HepG2 (cell line): ENCODE measurements at regions not wholly inside any gene's neighbourhood (a gene's known extent, or its start where the extent isn't known, plus 50 kb on each side); places are given as distances from the start of the nearest gene placed in this dataset.

Source experiments
- ATAC-seq: fragments of 200-7000 bp; cut with Tn5 transposase; 3 replicates; pipeline ENCODE4 v1.9.1; 2020; ENCODE audit warnings: mild to moderate bottlenecking, moderate library complexity
- BruUV-seq: library from RNA; stranded (reverse); fragments of 400-500 nt; replicated peaks from 2 replicates; lab custom pipeline; 2021; lab: Mats Ljungman, UMichigan
- CTCF ChIA-PET: fragments of 300-600 bp; formaldehyde crosslinking; extraction: SDS; loops from one replicate; lab custom pipeline; 2021; ENCODE audit warnings: low total read pairs, inconsistent platforms, low intra/inter-chr PET ratio; lab: Yijun Ruan, JAX
- POLR2A ChIA-PET: fragments of 350-600 bp; sonication (Branson Sonifier 250); formaldehyde crosslinking; loops from one replicate; lab custom pipeline; 2020; ENCODE audit warnings: antibody characterized with exemption, inconsistent platforms; lab: Yijun Ruan, JAX
- DNase-seq: peaks from one replicate; pipeline ENCODE4 v3.0.0-alpha.2; 2015; ENCODE audit warnings: low spot score
- FAIRE-seq: peaks from 3 replicates; lab custom pipeline; 2011; peaks lifted over from hg19 to GRCh38; lab: Jason Lieb, UNC
- H2AFZ ChIP-seq: one replicate; pipeline ENCODE4 v1.6.1; 2011; ENCODE audit warnings: low read length, inconsistent platforms
- H3K27ac ChIP-seq: fragments of 300-600 bp; 3 replicates; pipeline ENCODE4 v1.8.0; 2011; ENCODE audit warnings: mixed run types, mild to moderate bottlenecking, mixed read lengths, low read length, inconsistent platforms; ENCODE audit not compliant: insufficient read depth; ENCODE audit errors: extremely low read length
- H3K27me3 ChIP-seq, 2 experiments: fragments of 200-600 bp in 1 of 2; 2 replicates in 1 of 2; 3 replicates in 1 of 2; pipeline versions ENCODE4 v1.6.0 to v1.8.0; 2011; ENCODE audit warnings: low read length in 2 of 2, mild to moderate bottlenecking in 2 of 2, moderate library complexity in 2 of 2, inconsistent platforms in 1 of 2; ENCODE audit not compliant: insufficient read depth in 2 of 2, control insufficient read depth in 1 of 2
- H3K36me3 ChIP-seq, 2 experiments: fragments of 200-600 bp in 1 of 2; replicated peaks in 1 of 2; 2 replicates in 1 of 2; 3 replicates in 1 of 2; pipeline versions ENCODE4 v1.5.1 to v1.8.0; 2011; ENCODE audit warnings: low read length in 2 of 2, inconsistent platforms in 1 of 2; ENCODE audit not compliant: insufficient read depth in 2 of 2, control insufficient read depth in 1 of 2
- H3K4me1 ChIP-seq: 2 replicates; pipeline ENCODE4 v1.5.1; 2012; ENCODE audit warnings: low read length, inconsistent platforms; ENCODE audit not compliant: insufficient read depth
- H3K4me2 ChIP-seq: 2 replicates; pipeline ENCODE4 v1.6.0; 2011; ENCODE audit warnings: low read depth, low read length, inconsistent platforms
- H3K4me3 ChIP-seq, 3 experiments: fragments of 200-600 bp in 1 of 3; sonication (generic), shearing (Covaris generic) in 1 of 3; replicated peaks in 1 of 3; 2 replicates each; pipeline ENCODE4 v1.5.1; 2011 to 2016; ENCODE audit warnings: low read length in 3 of 3, inconsistent platforms in 2 of 3, low read depth in 2 of 3, mild to moderate bottlenecking in 2 of 3, control low read depth in 1 of 3, mixed read lengths in 1 of 3; ENCODE audit not compliant: insufficient read depth in 1 of 3
- H3K79me2 ChIP-seq: one replicate; pipeline ENCODE4 v1.6.1; 2011; ENCODE audit warnings: low read length, inconsistent platforms; ENCODE audit not compliant: insufficient read depth
- H3K9ac ChIP-seq: 2 replicates; pipeline ENCODE4 v1.6.0; 2011; ENCODE audit warnings: mild to moderate bottlenecking, low read depth, low read length, inconsistent platforms; ENCODE audit not compliant: insufficient read depth
- H3K9me3 ChIP-seq: 2 replicates; pipeline ENCODE4 v1.5.1; 2012; ENCODE audit warnings: mild to moderate bottlenecking, low read length
- H4K20me1 ChIP-seq: 2 replicates; pipeline ENCODE4 v1.6.0; 2011; ENCODE audit warnings: inconsistent platforms, mild to moderate bottlenecking, low read length, moderate library complexity; ENCODE audit not compliant: insufficient read depth
- CCAR2 ChIP-seq: fragments of 200-400 bp; formaldehyde crosslinking; optimal IDR thresholded peaks from 2 replicates; pipeline ENCODE3; 2018; ENCODE audit warnings: low read depth, mild to moderate bottlenecking, low read length, moderate library complexity
- EP300 ChIP-seq, 3 experiments: sonication (generic) in 1 of 3; formaldehyde crosslinking in 1 of 3; IDR thresholded peaks; 2 replicates each; pipeline versions ENCODE4 v1.5.1 to v1.6.1; 2011 to 2020; ENCODE audit warnings: low read depth in 2 of 3, low read length in 2 of 3, borderline replicate concordance in 1 of 3, improper control_type of control experiment in 1 of 3, mild to moderate bottlenecking in 1 of 3, missing genetic modification reagents in 1 of 3, moderate library complexity in 1 of 3
- GLI4 ChIP-seq: sonication (generic); formaldehyde crosslinking; IDR thresholded peaks from 2 replicates; pipeline ENCODE4 v1.5.1; 2020; ENCODE audit warnings: missing genetic modification reagents, mild to moderate bottlenecking, moderate library complexity, borderline replicate concordance
- HNRNPLL ChIP-seq: fragments of 200-400 bp; formaldehyde crosslinking; IDR thresholded peaks from 2 replicates; pipeline ENCODE4 v1.6.1; 2017; ENCODE audit warnings: mild to moderate bottlenecking, low read depth, low read length; ENCODE audit not compliant: poor library complexity, severe bottlenecking
- ISL2 ChIP-seq: sonication (generic); formaldehyde crosslinking; IDR thresholded peaks from 2 replicates; pipeline ENCODE4 v1.5.0; 2020; ENCODE audit warnings: missing genetic modification reagents
- MAFF ChIP-seq: IDR thresholded peaks from 2 replicates; pipeline ENCODE4 v1.6.1; 2011; ENCODE audit warnings: low read depth, low read length, improper control_type of control experiment
- MAFK ChIP-seq, 2 experiments: IDR thresholded peaks in 1 of 2; conservative IDR thresholded peaks in 1 of 2; 2 replicates each; pipeline ENCODE4 v1.6.1; 2011; ENCODE audit warnings: improper control_type of control experiment in 2 of 2, low read length in 2 of 2
- MYC ChIP-seq: sonication (generic); formaldehyde crosslinking; IDR thresholded peaks from 2 replicates; pipeline ENCODE4 v1.9.0; 2021; ENCODE audit warnings: missing genetic modification reagents, borderline replicate concordance
- RBFOX2 ChIP-seq: fragments of 200-400 bp; formaldehyde crosslinking; IDR thresholded peaks from 2 replicates; pipeline ENCODE4 v1.6.1; 2017; ENCODE audit warnings: low read depth, mild to moderate bottlenecking, low read length
- TCF12 ChIP-seq, 2 experiments: fragments of 450-650 bp in 1 of 2; sonication (generic) in 1 of 2; formaldehyde crosslinking in 1 of 2; IDR thresholded peaks; 2 replicates each; pipeline versions ENCODE4 v1.6.1 to v1.8.0; 2017 to 2022; ENCODE audit warnings: antibody characterized with exemption in 1 of 2, mild to moderate bottlenecking in 1 of 2, missing genetic modification reagents in 1 of 2, moderate library complexity in 1 of 2
- ZNF768 ChIP-seq: sonication (generic); formaldehyde crosslinking; IDR thresholded peaks from 2 replicates; pipeline ENCODE4 v1.4.0; 2020; ENCODE audit warnings: missing genetic modification reagents
- WGBS: methylation state at CpG from one replicate; pipeline ENCODE4 v1.1.6; 2017; ENCODE audit warnings: low lambda C conversion rate; 5-methylcytosine and 5-hydroxymethylcytosine counted together
- in situ Hi-C: cut with HindIII; loops from 2 replicates; pipeline ENCODE4 v1.10.0; 2017; ENCODE audit warnings: low pct_unique_long_range_greater_than_20kb; ENCODE audit not compliant: extremely low pct_ligation_motif_present
- intact Hi-C: fragments of 100-400 bp; cut with micrococcal nuclease; formaldehyde crosslinking; loops from one replicate; pipeline ENCODE4 v1.10.0; 2022; ENCODE audit not compliant: unreplicated experiment

- ATAC-seq = no peak
- Histone ChIP-seq H3K27ac (no peak overlapping the region), H3K4me1 (no peaks in the 10 kb centered on the region), H3K79me2 (no peaks in the 10 kb centered on the region), H2AFZ (no peak overlapping the region), H4K20me1 (no peaks in the 10 kb centered on the region), H3K36me3 (no peaks in the 10 kb centered on the region), H3K27me3 (no peaks in the 10 kb centered on the region), H3K9me3 (no peaks in the 10 kb centered on the region), H3K4me2 (no peak overlapping the region), H3K9ac (no peak overlapping the region), H3K4me3 (no peak overlapping the region)
- no peak for TF ChIP-seq TCF12 (IDR thresholded peaks at IDR 0.05)
- no peak for TF ChIP-seq TCF12 (CRISPR knock-in tag; IDR thresholded peaks at IDR 0.05)
- TF ChIP-seq MAFF = 0 out of 2 replicates have a peak, but pooled peaks have one; percentile 34
- peak; percentile 31 to 67; a peak in 3 of 4 replicates for TF ChIP-seq MAFK (conservative IDR thresholded peaks at IDR 0.05 in 1 of 2, IDR thresholded peaks at IDR 0.05 in 1 of 2; ENCODE audit: low read length in 2 of 2)
- TF ChIP-seq HNRNPLL = no peak
- no peak for TF ChIP-seq EP300 (IDR thresholded peaks at IDR 0.05; ENCODE audit: low read depth in 2 of 2, low read length in 2 of 2)
- TF ChIP-seq EP300 (CRISPR knock-in tag; IDR thresholded peaks at IDR 0.05; ENCODE audit: borderline replicate concordance) = no peak
- TF ChIP-seq CCAR2 = no peak
- ChIA-PET CTCF (no interaction called here), POLR2A (no interaction called here)
- WGBS = 0% methylated on average over 2 of the region's 2 CpGs
- no peak for FAIRE-seq
- in situ Hi-C loops = no loop called here
- no peak for DNase-seq
- no TSS peak for BruUV-seq
- intact Hi-C loops = no loop called here
These were observed 610.4 kb upstream of the NETO1 start for GRCh38 chr18:73478191-73478590.

DNA sequence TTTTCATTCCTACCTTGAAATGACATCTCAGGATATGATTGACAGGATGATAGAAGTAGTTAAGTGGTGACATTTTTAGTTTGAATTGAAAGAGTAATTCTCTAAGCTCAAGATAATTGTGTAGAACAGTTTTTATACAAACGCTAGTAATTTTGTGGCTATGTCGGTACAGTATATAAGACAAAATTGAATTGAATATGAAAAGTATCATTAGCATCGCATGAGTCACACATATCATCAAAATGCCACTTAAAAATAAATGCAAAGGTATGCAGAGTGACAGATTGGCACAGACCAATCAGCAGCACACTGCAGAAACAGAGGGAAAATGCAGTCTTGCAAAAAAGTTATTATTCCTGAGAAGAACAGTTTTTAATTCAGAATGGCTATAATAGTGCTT lies 608.2 kb upstream of the NETO1 start:
- BruUV-seq = no TSS peak
- TF ChIP-seq MYC (no peak), RBFOX2 (no peak), GLI4 (CRISPR knock-in tag) (no peak), ZNF768 (CRISPR knock-in tag) (no peak), ISL2 (no peak)
- Histone ChIP-seq H3K79me2 (no peaks in the 10 kb centered on the region), H3K4me2 (no peak overlapping the region), H2AFZ (no peak overlapping the region), H3K4me1 (no peaks in the 10 kb centered on the region), H3K36me3 (no peaks in the 10 kb centered on the region), H3K9ac (no peak overlapping the region), H3K4me3 (no peak overlapping the region), H3K27me3 (no peaks in the 10 kb centered on the region), H3K9me3 (no peaks in the 10 kb centered on the region), H4K20me1 (no peaks in the 10 kb centered on the region), H3K27ac (no peak overlapping the region)
- 3% methylated on average over 3 of the region's 3 CpGs for WGBS
- intact Hi-C loops = no loop called here
- ChIA-PET POLR2A (no interaction called here), CTCF (no interaction called here)
- DNase-seq (no peak), ATAC-seq (no peak), FAIRE-seq (no peak)
- in situ Hi-C loops = no loop called here
